ENCODE measurements at regions not wholly inside any gene's neighbourhood (a gene's known extent, or its start where the extent isn't known, plus 50 kb on each side); places are given as distances from the start of the nearest gene placed in this dataset.

- TF ChIP-seq SYNCRIP (IDR thresholded peaks at IDR 0.05; ENCODE audit: insufficient read depth, low read depth, low read length) (no peak), SP5 (CRISPR knock-in tag; IDR thresholded peaks at IDR 0.05; ENCODE audit: borderline replicate concordance, low read depth) (no peak), ZFP36L1 (CRISPR knock-in tag; IDR thresholded peaks at IDR 0.05) (no peak), ZBTB3 (CRISPR knock-in tag; IDR thresholded peaks at IDR 0.05; ENCODE audit: borderline replicate concordance, low read depth) (no peak), GLI4 (CRISPR knock-in tag; IDR thresholded peaks at IDR 0.05; ENCODE audit: borderline replicate concordance) (no peak), TIGD3 (CRISPR knock-in tag; IDR thresholded peaks at IDR 0.05; ENCODE audit: borderline replicate concordance) (no peak), GTF2F1 (IDR thresholded peaks at IDR 0.05; ENCODE audit: low read length) (no peak), KMT2B (CRISPR knock-in tag; IDR thresholded peaks at IDR 0.05) (no peak), MTERF4 (CRISPR knock-in tag; IDR thresholded peaks at IDR 0.05) (no peak), ZNF33A (CRISPR knock-in tag; IDR thresholded peaks at IDR 0.05; ENCODE audit: borderline replicate concordance) (no peak), TP53 (CRISPR knock-in tag; conservative IDR thresholded peaks at IDR 0.05) (no peak), ZNF317 (CRISPR knock-in tag; IDR thresholded peaks at IDR 0.05) (no peak), GMEB2 (CRISPR knock-in tag; IDR thresholded peaks at IDR 0.05; ENCODE audit: low read depth) (no peak)
Observed at GRCh38 chrX:44675362-44676024, 132.8 kb upstream of the FUNDC1 start (continued).

Data from HepG2 (cell line).